AG09319 (cell line): ENCODE measurements at regions not wholly inside any gene's neighbourhood (a gene's known extent, or its start where the extent isn't known, plus 50 kb on each side); places are given as distances from the start of the nearest gene placed in this dataset.

Source experiments
- DNase-seq: peaks from one replicate; pipeline ENCODE4 v3.0.0-alpha.2; 2010; ENCODE audit warnings: low read depth; ENCODE audit errors: extremely low read depth
- TF ChIP-seq, protein P1 (sequence below): IDR thresholded peaks from 2 replicates; pipeline ENCODE4 v1.5.1; 2011; ENCODE audit warnings: low read depth, mild to moderate bottlenecking, inconsistent platforms, low read length, moderate library complexity

DNA sequence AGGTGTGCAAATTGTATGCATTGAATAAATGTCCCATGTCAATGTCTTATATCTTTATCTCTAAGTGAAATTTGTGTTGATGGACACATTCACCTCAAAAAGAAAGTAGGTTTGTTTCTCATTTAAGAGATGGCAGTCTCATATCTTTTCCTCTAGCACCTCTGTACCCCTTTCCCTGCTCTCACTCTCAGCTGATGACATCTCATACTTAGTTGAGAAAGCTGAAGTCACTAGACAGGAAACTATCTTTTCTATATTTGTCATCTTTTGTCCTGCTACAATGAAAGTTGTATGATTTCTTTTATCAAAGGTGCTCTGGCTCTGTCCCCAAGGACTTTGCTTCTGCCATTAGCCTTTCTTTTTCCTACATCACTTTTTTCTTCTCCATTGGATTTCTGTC, 84.0 kb upstream of the GRPR start:
- no peak for DNase-seq
- TF ChIP-seq, protein P1, sequence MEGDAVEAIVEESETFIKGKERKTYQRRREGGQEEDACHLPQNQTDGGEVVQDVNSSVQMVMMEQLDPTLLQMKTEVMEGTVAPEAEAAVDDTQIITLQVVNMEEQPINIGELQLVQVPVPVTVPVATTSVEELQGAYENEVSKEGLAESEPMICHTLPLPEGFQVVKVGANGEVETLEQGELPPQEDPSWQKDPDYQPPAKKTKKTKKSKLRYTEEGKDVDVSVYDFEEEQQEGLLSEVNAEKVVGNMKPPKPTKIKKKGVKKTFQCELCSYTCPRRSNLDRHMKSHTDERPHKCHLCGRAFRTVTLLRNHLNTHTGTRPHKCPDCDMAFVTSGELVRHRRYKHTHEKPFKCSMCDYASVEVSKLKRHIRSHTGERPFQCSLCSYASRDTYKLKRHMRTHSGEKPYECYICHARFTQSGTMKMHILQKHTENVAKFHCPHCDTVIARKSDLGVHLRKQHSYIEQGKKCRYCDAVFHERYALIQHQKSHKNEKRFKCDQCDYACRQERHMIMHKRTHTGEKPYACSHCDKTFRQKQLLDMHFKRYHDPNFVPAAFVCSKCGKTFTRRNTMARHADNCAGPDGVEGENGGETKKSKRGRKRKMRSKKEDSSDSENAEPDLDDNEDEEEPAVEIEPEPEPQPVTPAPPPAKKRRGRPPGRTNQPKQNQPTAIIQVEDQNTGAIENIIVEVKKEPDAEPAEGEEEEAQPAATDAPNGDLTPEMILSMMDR: no peak

DNA sequence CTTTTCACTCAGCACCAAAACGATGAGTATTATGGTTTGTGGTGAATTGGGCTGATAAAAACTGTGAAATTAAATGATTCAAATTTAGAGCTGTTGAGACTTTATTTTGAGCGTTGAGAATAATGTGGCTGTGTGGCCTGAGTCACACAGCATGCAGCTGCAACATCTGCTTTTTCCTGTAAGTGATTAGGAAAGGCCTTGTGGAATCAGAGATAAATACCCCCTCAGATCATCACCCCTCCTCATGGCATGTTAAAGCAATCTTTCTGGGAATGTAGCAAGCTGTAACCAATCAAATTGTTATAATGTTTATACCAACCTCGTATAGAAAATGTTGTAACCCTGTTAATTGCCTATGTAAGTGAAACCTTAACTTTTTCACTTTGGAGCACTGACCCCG, 90.0 kb upstream of the GRPR start:
- DNase-seq: peak; percentile 52
- TF ChIP-seq, protein P1: no peak

DNA sequence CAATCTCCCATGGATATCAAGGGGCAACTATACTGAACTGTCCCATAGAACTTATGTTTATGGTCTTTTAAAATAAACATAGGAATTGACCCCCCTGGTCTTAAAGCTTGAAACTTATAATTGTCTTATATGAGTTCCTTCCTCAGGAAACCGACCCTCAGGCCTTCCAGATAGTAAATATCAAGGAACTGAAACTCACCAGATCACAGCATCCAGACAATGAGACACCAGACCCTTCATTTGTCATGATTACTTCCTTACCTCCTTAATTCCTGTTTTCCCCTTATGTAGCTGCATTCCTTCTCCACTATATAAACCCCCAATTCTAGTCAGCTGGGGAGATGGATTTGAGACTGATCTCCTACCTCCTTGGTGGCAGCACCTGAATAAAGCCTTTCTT, 94.8 kb upstream of the GRPR start:
- TF ChIP-seq, protein P1: no peak
- DNase-seq: no peak

DNA sequence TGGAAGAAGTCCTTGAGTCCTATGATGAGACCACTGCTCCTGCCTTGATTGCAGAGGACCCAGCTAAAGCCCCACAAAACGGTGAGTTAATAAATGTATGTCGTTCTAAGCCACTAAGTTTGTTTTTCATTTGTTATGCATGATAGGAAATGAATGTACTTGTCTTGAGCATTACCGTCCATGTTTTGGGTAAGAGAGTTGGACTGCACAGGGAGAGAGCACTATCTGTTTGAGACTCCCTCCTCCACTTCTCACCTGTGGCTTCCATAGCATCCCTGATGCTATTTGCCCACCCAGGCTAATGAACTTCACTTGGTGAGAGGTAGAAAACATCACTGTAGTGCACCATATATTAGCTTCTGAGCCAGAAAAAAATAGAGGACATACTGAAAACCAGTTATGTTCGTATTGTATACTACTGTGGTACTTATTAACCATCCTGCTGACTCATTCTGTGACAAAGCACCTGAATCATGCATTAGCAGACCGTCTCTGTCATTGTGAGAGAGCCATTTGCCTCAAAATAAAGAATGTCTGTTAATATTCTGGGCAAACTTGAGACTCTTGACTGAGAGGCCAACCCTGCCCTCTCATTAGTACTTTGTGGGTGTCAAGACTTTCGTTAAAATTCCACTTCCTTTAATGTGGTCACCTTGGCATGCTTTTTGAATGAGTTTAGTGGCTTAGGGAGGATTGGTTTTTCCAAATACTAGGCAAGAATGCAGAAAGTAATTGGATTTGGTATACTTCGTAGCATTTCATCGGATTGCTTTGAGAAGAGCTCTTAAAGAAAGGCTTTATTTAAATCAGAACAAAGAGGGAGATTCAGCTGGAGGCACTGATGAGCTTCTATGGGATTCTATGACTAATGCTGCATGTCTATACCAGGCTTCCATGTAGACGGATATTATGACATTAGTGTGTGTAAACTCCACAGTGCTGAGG, 99.3 kb upstream of the GRPR start:
- no peak for DNase-seq
- TF ChIP-seq, protein P1: no peak

DNA sequence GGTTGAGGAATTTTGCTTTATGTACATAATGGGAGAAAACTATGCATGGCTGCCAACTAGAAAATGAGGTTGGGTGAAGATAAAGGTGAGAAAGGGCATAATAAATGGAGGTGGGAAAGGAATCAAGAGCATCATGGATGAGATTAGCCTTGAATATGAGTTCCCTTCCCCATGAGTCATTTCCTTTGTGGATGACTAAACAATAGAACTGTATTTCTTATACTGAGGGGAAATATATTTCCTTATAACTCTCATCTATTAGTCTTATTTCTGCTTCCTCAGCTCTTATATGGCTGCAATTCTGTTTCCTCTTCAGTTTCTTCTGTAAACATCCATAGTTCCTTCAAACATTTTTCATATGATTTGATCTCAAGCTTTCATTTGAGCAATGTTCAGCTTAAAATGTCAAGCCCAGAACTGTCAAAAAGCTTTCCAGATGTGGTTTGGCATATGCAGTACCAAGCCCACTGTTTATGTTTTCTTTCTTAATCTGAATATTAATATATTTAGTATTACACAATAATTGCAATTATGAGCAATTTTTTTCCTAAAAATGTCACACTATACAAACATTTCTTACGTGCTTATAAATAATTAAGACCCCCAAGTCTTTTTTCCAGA, 100.7 kb upstream of the GRPR start:
- TF ChIP-seq, protein P1: no peak
- no peak for DNase-seq

DNA sequence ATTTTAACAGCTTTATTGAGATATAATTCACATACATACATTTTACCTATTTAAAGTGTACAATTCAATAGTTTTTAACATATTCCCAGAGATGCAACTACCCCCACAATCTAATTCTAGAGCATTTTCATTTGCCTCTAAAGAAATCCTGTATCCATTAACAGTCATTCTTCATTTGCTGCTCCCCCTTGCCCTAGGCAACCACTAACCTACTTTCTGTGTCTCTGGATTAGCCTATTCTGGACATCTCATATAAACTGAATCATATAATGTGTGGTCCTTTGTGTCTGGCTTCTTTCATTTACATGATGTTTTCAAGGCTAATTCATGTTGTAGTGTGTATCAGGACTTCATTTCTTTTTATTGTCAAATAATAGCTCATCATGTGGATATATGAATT, 105.1 kb upstream of the GRPR start:
- TF ChIP-seq, protein P1: no peak
- no peak for DNase-seq

DNA sequence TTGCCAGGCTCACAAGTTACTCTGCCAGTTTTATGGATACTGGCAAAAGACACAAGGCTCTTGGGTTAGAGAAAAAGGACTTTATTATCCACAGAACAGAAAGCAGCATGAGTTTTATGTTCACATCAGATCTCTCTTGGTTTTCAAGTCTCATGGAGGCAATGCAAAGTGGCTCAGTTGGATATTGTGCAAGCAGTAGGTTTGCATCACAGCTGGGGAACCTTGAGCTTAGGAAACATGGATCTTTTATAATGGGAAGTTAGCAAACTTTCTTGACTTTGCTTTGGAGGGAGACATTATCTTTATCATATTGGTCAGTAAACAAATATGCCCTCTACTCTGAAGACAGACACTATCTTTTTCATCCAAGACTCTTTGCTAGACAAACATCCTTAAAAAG, 109.2 kb upstream of the GRPR start:
- TF ChIP-seq, protein P1: no peak
- DNase-seq: no peak
